ENCODE measurements at regions not wholly inside any gene's neighbourhood (a gene's known extent, or its start where the extent isn't known, plus 50 kb on each side); places are given as distances from the start of the nearest gene placed in this dataset.

DNA sequence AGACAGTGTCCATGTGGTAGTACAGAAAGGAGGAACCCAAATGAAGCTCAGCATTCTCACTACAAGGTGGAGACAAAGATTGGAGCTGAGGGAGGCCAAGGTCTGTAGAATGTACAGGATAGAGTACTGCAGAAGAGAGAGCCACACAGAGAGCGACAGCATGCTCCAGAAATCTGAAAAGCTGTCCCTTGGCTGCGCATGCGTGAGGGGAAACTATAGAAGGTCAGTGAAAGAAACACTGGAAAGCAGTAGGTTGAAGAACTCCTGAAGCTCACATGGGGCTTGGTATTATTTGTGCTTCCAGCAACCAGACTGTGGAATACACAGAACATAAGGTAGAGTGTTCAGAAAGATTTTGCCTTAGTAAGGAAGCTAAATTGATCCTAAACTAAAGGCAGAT, 142.5 kb downstream of the TXNL1 start:
- H2AFZ ChIP-seq (ENCODE audit: low read length): no peak overlapping the region
- DNase-seq (ENCODE audit: insufficient read length, low spot score, missing footprints): no peak
- no peaks in the 10 kb centered on the region for H3K27me3 ChIP-seq (ENCODE audit: insufficient read depth, low read length)
- TF ChIP-seq, protein P1, sequence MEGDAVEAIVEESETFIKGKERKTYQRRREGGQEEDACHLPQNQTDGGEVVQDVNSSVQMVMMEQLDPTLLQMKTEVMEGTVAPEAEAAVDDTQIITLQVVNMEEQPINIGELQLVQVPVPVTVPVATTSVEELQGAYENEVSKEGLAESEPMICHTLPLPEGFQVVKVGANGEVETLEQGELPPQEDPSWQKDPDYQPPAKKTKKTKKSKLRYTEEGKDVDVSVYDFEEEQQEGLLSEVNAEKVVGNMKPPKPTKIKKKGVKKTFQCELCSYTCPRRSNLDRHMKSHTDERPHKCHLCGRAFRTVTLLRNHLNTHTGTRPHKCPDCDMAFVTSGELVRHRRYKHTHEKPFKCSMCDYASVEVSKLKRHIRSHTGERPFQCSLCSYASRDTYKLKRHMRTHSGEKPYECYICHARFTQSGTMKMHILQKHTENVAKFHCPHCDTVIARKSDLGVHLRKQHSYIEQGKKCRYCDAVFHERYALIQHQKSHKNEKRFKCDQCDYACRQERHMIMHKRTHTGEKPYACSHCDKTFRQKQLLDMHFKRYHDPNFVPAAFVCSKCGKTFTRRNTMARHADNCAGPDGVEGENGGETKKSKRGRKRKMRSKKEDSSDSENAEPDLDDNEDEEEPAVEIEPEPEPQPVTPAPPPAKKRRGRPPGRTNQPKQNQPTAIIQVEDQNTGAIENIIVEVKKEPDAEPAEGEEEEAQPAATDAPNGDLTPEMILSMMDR (IDR thresholded peaks at IDR 0.05; ENCODE audit: extremely low read depth, low read depth, low read length): no peak
- H3K79me2 ChIP-seq (ENCODE audit: insufficient read depth, low read length): no peaks in the 10 kb centered on the region
- no peak overlapping the region for H3K4me2 ChIP-seq (ENCODE audit: insufficient read depth, low read length)
- no peak overlapping the region for H3K4me3 ChIP-seq (ENCODE audit: insufficient read depth, low read length)
- no peaks in the 10 kb centered on the region for H3K4me1 ChIP-seq (ENCODE audit: insufficient read depth, low read length)
- no peaks in the 10 kb centered on the region for H4K20me1 ChIP-seq (ENCODE audit: insufficient read depth, low read length)
- no peak overlapping the region for H3K27ac ChIP-seq (ENCODE audit: low read depth, low read length)
- no peaks in the 10 kb centered on the region for H3K36me3 ChIP-seq (ENCODE audit: insufficient read depth, low read length)
- no peaks in the 10 kb centered on the region for H3K9me3 ChIP-seq (ENCODE audit: low read depth, low read length)

DNA sequence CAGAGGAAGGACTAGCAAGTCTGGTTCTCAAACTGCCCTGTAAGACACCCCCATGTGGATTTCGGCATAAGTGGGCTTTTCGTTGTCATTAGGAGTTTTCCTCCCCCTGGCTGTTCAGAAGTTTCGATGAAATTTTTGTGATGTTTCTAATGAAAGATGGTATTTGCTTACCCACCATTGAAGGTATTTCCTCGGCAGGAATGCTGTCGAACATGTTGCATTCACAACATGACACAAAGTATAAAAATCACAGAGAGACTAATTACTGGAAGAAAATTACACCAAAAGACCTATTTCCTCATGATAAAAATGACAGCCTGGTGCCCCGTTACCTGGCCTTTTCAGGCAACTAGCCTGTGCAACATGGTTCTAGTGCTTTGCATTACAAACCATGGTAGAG, 144.9 kb downstream of the TXNL1 start:
- Histone ChIP-seq H3K79me2 (ENCODE audit: insufficient read depth, low read length) (no peaks in the 10 kb centered on the region), H2AFZ (ENCODE audit: low read length) (no peak overlapping the region), H3K4me3 (ENCODE audit: insufficient read depth, low read length) (no peak overlapping the region), H4K20me1 (ENCODE audit: insufficient read depth, low read length) (no peaks in the 10 kb centered on the region), H3K27ac (ENCODE audit: low read depth, low read length) (no peak overlapping the region), H3K4me2 (ENCODE audit: insufficient read depth, low read length) (no peak overlapping the region), H3K36me3 (ENCODE audit: insufficient read depth, low read length) (no peaks in the 10 kb centered on the region), H3K9me3 (ENCODE audit: low read depth, low read length) (no peaks in the 10 kb centered on the region), H3K4me1 (ENCODE audit: insufficient read depth, low read length) (no peaks in the 10 kb centered on the region), H3K27me3 (ENCODE audit: insufficient read depth, low read length) (peaks cover 4% of the 10 kb centered on the region)
- TF ChIP-seq, protein P1 (IDR thresholded peaks at IDR 0.05; ENCODE audit: extremely low read depth, low read depth, low read length): no peak
- DNase-seq (ENCODE audit: insufficient read length, low spot score, missing footprints): no peak

- TF ChIP-seq, protein P1 (IDR thresholded peaks at IDR 0.05; ENCODE audit: extremely low read depth, low read depth, low read length): no peak
- Histone ChIP-seq H3K4me1 (ENCODE audit: insufficient read depth, low read length) (no peaks in the 10 kb centered on the region), H3K9me3 (ENCODE audit: low read depth, low read length) (no peaks in the 10 kb centered on the region), H3K79me2 (ENCODE audit: insufficient read depth, low read length) (no peaks in the 10 kb centered on the region), H3K27me3 (ENCODE audit: insufficient read depth, low read length) (peaks cover 4% of the 10 kb centered on the region), H2AFZ (ENCODE audit: low read length) (no peak overlapping the region), H3K36me3 (ENCODE audit: insufficient read depth, low read length) (no peaks in the 10 kb centered on the region), H3K4me2 (ENCODE audit: insufficient read depth, low read length) (no peak overlapping the region), H3K27ac (ENCODE audit: low read depth, low read length) (no peak overlapping the region), H4K20me1 (ENCODE audit: insufficient read depth, low read length) (no peaks in the 10 kb centered on the region), H3K4me3 (ENCODE audit: insufficient read depth, low read length) (no peak overlapping the region)
- no peak for DNase-seq (ENCODE audit: insufficient read length, low spot score, missing footprints)
Observed at GRCh38 chr18:56492136-56492535, 146.3 kb downstream of the TXNL1 start.

GRCh38 chr18:56490942-56491341, 147.4 kb downstream of the TXNL1 start:
- Histone ChIP-seq H3K79me2 (ENCODE audit: insufficient read depth, low read length) (no peaks in the 10 kb centered on the region), H2AFZ (ENCODE audit: low read length) (no peak overlapping the region), H4K20me1 (ENCODE audit: insufficient read depth, low read length) (no peaks in the 10 kb centered on the region), H3K27me3 (ENCODE audit: insufficient read depth, low read length) (peaks cover 4% of the 10 kb centered on the region), H3K4me1 (ENCODE audit: insufficient read depth, low read length) (no peaks in the 10 kb centered on the region), H3K4me3 (ENCODE audit: insufficient read depth, low read length) (no peak overlapping the region), H3K9me3 (ENCODE audit: low read depth, low read length) (no peaks in the 10 kb centered on the region), H3K27ac (ENCODE audit: low read depth, low read length) (no peak overlapping the region), H3K4me2 (ENCODE audit: insufficient read depth, low read length) (no peak overlapping the region), H3K36me3 (ENCODE audit: insufficient read depth, low read length) (no peaks in the 10 kb centered on the region)
- DNase-seq (ENCODE audit: insufficient read length, low spot score, missing footprints): no peak
- TF ChIP-seq, protein P1 (IDR thresholded peaks at IDR 0.05; ENCODE audit: extremely low read depth, low read depth, low read length): no peak

Measured in osteoblast (primary cell).